GM04504 (cell line): ENCODE measurements at regions not wholly inside any gene's neighbourhood (a gene's known extent, or its start where the extent isn't known, plus 50 kb on each side); places are given as distances from the start of the nearest gene placed in this dataset.
A peak's percentile ranks its signal among the peaks of the same experiment; 100 is the strongest.

Experiments
- DNase-seq: peaks from one replicate; pipeline ENCODE4 v3.0.0-alpha.2; 2012; ENCODE audit warnings: low read depth

DNA sequence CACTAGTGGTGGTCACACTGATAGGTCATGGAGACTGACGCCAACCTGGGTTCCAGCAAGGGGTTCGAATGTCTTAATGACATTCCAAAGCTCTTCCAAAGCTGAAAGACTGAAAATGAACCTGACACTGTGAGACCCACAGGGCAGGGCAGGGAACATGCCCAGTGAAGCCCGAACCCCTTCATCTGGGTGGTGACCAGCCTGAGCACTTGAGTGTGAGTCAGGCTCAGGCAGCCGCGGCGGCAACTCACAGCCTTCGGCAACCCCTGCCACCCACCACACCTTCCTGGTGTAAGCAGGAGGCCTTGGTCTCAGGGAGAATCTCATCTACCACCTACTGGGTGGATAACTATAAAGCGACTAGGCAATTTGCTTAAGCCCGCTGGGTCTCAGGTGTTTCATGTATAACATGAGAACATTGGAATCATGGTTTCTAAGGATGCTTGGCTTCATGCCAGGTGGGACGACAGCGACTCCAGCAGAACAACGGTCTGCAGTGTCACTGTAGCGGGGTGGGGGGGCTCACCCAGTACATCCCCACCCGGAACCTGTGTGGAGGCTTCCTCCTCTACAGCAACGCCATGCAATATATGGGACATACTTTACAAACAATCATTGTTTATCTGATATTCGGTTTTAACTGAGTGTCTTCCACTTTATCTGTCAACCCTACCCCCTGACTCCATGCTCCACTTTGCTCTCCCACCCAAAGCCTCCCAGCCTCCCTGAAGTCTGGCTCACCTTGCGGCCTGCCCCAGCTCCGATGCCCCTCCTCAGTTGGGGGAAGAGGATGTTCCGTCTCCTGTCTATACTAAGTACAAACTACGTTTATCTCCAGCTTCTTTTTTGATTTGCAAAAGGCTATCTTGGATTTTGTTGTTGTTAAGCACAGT is 125.0 kb upstream of the MEF2A start:
- no peak for DNase-seq

DNA sequence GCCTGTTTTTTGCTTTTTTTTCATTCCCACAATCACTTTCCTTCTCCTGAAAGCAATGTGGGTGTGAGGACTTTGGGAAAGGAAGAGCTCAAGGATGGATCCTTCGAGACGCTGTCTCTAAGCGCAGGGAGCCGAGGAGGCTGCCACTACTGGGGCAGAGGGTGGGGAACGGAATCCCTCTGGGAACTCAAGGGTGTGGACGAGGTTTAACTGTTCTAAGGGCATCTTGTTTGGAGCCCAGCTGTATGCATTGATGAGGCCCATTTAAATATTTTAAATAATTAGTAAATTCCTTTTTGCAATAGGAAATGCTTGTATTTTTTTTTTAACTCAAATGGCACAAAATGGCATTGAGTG is 124.4 kb upstream of the MEF2A start:
- DNase-seq = no peak

DNA sequence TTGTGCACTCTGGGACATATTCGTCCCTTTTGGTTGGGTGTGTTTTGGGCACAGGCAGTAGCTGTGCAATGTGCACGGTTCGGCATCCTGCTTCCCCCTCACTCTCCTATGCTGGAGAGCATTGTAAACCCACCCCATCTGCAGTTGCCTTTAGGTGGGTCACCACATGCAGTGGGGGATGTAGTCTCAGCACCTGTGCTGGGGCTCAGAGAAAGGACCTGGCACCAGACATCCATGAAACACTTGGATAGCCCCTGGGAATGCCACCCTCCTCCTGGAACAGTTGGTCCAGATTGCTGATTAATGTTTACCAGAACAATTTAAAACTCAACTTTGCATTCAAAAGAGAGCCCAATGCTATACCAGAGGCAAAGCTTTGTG is 123.9 kb upstream of the MEF2A start:
- no peak for DNase-seq

DNA sequence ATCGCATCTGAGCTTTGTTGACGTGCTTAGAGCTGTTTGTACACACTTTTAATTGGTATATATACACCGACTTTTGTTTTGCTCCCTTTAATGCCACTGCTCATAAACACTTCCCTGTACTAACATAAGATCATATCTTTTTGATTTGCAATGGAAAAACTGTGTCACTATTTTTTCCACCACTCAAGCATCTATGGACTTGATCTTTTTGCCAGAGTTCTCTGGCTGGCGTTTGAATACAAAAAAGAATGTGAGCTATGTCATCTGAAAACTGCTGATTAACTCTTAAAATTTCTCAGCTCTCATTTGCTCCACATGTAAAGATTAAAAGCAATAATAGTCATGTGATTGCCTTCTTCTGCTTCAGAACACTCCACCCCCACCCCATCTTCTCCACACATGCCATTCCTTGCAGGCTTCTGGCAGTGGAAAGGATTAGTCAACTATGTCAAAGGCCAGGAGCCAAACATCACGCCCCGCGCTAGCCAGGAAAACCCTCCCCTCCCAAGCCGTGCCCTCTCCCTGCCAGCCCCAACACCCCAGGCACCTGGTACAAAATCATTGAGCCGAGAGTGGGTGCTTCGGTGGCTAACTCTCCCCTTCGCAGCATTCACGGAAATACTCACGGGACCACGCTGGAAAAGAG is 123.4 kb upstream of the MEF2A start:
- peak; percentile 71 for DNase-seq

DNA sequence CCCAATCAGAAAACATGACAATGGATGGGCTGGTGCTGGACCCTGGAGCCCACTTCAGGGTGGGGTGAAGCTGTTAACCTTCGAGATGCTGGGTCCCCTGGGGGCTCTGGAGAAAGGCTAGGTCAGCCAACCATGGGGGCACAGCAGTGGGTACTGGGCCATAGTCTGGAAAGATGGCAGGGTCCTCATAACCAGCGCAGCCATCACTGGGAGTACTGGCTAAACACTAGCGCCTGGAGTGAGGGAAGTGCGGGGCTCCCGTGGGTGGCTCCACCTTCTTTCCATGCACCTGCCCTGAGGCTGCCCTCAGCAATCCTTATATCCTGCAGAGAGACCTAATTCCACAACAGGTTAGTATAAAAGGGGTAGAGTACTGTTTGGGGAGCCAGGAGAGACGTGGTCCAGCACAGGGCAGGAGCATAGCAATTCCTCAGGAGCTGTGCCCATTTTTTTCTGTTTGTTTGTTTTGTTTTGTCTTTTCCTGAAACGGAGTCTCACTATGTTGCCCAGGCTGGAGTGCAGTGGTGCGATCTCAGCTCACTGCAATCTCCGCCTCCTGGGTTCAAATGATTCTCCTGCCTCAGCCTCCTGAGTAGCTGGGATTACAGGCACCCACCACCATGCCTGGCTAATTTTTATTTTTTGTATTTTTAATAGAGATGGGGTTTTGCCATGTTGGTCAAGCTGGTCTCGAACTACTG is 122.6 kb upstream of the MEF2A start:
- no peak for DNase-seq

DNA sequence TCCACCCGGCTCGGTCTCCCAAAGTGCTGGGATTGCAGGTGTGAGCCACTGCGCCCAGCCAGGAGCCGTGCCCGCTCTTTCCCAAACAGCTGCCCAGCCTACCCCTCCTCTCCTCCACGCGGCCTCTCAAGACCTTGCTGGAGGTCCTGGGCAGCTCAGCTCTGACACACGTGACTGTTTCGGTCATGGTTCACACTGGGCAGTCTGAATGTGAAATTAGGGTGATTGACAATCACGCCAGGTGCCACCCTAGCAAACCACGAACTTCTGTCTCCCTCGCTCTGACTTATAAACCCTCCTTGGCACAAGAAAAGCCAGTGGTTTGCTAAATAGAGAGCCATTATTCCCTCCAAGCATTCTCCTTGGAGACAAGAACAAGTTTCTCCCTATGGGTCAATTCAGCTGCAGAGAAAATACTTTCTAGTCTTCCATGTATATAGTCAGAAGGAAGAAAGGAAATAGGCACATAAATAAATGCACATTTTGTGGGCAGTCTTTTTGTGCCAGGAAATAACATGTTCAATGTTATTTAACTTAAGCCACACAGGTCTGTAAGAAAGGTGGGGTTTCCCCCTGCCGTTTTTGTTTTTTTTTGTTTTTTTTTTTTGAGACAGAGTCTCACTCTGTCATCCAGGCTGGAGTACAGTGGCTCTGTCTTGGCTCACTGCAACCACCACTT is 121.9 kb upstream of the MEF2A start:
- no peak for DNase-seq

DNA sequence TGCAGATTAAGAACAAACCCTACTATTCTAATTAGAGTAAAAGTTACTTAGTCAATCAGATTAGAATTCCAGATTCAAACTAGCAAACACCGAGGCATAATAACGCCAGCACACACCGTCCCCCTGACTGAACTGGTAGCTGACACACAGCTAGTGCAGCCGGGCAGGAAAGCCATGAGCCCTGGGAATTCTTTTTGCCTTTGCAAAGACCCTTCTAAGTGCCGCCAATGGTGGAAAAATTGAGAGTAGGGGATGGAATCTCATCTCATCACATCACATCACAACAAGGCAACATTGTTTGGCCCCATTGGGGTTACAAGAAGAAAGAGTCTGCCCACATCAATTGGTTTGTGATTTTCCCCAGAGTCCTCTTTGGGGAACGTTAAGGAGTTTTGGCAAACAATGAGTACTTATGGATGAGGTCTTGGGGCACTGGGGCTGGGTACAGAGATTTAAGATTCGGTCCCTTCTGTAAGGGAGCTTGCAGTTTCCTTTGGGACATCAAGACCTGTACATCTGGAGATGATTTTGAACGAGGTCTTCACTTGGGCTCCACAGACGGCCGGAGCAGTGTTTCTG is 120.4 kb upstream of the MEF2A start:
- DNase-seq = no peak

DNA sequence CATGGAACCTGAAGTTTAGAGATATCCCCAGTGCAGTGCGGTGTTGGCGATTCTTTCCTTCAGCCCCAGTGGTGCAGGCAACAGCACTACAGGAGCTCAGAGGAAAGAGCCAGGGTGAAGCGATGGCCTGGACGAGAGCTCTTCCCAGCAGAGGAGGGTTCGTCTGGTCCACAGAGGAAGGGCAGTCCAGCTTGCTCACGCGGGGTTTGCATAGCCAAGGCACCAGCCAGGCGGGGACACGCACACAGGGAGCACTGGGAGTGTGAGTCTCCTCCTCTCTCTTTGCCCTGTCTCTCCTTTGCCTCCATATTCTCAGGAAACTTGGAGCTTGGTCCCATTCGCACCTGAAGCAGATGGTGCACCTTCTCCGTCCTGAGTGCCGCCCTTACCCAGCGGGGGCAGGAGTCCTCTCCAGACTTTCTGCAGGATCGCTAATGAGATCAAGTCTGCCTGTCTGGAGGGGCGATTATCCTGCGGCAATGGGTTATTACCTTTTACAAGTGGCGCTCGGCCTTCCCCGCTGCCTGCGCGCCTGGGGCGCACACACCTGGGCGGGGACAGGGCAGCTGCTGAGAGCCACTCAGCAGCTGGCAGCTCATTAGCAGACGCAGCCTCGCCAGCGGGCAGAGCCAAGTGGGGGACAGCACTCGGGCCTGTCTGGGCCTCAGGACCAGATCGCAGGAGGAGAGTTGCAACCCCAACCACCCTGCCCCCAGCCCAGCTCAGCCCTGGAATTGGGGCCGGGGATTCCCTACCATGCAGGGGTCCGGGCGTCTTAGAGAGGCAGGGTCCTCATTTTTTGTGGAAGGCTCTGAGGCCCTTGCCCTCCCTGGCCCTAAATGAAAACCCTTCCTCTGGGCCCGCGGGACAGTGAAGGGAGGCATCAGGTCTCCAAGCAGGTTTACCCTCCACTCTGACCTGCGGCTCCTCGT is 119.0 kb upstream of the MEF2A start:
- DNase-seq = no peak

DNA sequence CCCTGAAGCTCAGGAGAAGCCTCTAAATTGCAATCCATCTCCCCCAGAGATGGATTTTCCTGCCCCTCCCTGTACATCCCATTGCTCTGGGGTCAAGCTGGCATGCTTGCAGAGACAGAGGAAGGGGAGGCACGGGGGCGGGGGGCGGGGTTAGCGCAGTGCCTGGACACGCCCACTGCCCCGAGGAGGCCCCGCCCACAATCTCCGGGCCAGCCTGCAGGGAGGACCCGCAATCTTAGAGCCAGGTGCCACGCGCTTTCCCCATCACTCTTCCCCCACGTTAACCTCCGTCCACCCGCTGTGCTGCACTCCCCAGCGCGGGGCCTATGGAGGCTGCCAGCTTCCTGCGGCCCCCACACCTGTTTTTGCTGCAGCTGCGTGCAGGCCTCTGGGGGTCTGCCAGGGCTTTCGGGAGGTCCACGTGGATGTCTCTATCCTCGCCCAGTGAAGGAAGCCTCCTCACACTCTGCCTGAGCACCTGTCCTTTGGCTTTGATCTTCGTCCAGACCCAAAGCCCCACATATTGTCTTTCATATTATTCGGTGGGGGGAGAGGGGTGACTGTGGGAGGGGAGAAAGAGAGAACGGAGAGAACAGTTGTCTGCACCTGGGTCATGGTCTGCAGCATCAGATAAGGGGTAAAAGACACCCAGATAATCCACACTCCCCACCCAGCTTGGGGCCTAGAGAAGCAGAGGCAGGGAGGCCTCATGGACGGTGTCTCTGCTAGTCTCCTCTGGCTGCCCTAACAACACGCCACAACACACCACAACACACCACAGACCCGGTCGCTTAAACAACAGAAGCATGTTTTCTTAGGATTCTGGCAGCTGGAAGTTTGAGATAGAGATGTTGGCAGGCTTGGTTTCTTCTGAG is 118.0 kb upstream of the MEF2A start:
- DNase-seq = no peak

DNA sequence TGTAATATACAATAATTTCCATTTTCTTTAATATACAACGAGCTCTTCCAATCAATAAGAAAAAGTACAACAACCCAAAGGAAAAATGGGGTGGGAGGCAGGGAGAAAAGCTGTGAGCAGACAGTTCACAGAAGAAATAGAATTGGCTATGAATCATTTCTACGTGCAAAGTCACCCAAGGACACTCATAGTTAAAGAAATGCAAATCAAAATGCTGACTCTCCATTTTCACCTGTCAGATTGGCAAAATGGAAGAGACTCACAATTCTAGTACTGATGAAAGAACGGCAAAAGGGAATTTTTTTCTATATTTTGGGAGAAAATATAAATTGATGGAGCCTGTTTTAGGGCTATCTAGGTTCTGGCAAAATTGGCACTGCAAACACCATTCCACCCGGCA is 116.3 kb upstream of the MEF2A start:
- DNase-seq = no peak

DNA sequence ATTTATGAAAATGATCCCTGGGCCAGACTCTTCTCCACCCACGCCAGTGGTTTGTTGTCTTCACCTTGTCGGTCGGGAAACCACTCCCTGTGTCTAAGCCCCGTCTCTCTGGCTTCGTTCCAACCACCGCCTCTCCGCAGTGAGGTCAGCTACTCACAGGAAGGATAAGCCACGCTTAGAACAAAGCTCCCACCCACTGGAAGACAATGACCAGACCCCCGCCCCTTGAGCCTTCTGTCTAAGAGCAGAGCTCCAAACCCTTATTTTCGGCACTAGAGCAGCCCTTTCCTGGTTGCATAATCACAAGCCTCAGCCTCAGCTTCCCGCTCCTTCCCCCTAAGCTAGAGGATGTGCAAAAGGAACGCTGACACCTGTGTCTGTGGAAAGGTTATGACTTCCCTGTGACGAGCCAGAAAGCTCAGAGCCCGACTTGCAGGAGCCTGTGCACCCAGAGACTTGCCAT is 114.9 kb upstream of the MEF2A start:
- no peak for DNase-seq

DNA sequence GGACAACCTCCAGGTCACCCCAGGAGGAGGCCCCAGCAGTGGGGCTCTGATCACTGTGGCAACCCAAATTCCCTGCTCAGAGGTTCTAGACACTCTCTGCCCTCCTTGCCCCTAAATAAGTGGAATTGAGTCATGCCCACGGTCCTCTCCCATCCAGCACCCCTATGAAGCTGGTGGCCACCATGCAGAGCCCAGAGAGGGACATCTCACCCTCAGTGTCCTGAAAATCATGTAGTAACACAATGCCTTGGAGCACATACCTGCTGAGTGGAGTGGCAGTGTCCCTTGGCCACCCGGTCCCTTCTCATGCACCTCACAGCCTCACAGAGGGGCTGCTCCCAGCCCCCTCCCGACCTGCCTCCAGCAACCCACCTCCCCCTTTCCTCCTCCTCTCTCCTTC is 114.3 kb upstream of the MEF2A start:
- DNase-seq = no peak

DNA sequence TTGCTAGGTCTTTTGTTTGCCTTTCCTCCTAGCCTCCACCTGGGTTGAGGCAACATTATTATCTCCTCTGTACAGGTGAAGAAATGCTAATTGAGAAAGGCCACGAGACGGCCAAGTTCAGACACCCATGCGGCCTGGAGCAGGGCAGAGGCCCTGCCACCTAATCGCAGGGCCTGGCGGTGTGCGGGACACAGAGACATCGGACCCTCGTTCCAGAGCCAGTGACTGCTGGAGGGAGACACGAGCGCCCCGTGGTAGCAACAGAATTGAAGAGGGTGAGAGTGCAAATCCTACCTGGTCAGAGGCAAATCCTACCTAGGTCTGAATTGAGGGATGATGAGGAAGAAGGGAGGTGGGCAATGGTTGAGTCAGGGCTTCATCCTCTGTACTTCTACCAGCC is 113.8 kb upstream of the MEF2A start:
- no peak for DNase-seq

DNA sequence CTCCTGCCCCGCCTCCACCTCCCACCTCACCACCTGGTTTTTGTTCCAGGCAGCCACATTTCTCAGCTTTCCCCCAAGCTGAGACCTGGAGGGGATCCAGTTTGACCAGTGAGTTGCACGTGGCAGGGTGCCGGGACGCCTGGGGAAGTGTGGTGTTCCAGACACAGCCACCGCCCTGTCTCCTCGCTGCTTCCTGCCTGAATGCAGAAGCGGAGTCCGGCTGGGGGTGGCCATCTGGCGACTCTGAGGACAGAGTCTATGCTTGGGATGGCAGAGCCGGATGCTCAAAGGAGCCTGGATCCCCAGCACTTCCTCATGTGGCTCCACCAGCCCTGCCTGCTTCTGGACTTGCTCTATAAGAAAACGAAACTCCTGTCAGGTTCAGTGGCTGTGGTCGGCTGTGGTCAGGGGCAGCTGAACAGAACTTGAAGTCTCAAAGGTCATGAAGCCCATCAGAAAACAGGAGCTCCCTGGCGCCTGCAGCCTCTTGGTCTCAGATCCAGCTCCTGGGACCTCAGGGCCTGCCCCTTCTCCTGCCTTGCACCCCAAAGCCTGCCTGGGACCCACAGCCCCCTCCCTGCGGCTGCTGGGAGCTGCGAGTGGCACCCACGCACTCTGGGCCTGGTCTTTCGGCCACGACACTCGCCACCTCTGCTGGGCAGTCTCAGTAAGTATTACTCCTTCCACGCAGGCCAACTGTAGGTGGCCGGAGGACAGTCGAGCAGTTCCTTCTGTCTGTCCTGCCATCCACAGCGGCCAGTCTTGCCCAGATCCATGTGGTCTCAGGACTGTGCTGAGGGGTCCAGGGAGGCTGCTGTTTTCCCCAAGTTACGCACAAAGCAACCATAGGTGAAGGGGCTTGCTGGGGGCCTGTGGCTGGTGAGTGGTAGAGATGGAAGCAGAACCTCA is 112.8 kb upstream of the MEF2A start:
- no peak for DNase-seq

DNA sequence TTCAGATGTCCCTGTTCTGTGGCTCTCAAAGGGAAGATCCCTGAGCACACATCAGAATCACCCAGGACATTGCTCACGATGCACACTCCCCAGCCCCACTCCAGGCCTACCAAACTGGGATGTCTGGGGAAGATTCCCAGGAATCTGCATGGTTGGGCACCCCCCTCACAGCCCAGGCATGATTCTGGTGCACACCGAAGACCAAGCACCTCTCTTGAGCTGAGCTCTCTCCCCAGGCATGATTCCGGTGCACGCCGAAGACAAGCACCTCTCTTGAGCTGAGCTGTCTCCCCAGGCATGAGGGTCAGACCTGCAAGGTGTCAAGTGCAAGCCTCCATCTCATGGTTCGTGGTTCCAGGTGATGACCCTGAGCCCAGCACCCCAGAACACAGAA is 112.2 kb upstream of the MEF2A start:
- DNase-seq = no peak

DNA sequence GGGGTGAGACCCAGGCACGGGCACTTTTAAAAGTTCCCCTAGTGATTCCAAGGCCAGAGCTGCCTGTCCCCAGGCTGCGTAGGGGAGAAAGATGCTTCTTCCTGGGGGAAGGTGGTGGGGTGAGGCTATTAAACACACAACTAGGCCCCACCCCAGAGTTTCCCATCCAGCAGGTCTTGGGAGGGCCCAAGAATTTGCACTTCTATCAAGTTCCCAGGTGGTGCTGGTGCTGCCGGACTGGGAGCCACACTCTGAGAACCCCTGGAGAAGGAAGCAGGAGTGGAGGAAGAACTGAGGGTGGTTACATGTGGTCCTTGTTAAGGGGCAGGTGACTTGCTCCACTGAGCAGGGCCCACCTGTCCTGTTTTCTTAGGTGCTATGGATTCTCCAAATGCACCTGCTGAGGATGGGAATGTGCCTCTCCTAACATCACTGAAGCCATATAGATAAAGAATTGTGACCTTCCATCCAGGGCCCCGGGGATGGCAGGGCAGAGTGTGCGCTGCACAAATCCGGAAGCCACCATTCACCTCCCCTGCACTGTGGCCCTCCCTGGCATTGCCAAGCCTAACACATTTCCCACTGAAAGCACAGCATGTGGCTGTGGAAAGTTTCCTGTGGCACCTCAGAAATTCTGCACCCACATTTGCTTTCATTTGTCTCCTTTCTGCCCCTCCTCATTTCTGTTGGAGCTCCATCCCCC is 111.5 kb upstream of the MEF2A start:
- no peak for DNase-seq

DNA sequence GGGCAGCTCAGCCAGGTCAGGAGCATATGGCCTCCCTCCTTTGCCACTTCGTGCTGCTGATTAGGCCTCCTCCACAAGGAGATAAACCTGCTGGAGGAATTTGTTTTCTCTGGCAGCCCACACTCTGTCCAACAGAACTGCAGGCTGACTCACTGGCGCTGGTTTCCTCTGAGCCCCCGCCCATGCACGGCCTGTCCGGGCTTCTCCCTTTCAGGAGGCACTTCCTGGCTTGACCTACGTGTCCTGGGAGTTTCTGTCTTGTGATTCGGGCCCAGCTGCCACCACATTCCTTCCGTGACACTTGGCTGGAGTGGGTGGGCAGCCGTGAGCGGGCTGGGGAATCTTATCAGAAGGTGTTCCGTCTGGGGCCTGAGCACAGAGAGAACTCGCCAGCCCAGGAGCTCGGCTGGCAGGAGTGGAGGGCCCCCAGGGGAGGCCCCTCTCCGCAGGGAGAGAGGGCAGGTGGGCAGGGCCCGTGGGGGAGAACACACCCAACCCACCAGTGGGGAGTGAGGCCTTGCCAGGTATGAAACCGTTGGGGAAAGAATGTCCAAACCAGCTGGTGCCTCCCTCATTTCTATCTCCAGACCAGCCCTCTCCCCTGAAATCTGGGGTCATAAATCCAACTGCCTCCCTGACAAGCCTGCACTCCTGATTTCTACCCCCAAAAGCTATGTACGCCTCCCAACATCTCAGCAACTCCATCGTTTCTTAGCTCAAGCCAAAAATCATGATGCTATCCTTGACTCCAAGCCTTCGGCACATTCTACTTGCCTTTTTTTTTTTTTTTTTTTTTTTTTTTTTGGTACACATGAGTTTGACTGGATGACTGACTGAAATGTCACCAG is 110.6 kb upstream of the MEF2A start:
- peak; percentile 77 for DNase-seq
